Right forelimb (tissue), 1 donor: ENCODE measurements at regions not wholly inside any gene's neighbourhood (a gene's known extent, or its start where the extent isn't known, plus 50 kb on each side); places are given as distances from the start of the nearest gene placed in this dataset.

Source experiments
- DNase-seq: peaks from one replicate; pipeline ENCODE4 v3.0.0-alpha.2; 2018

GRCh38 chr2:198697794-198698193 is 759.9 kb downstream of the SATB2 start:
- DNase-seq = no peak

GRCh38 chr2:198697218-198697617 is 760.5 kb downstream of the SATB2 start:
- no peak for DNase-seq

GRCh38 chr2:198695879-198696278 is 761.9 kb downstream of the SATB2 start:
- DNase-seq = no peak

GRCh38 chr2:198692907-198693510 is 764.7 kb downstream of the SATB2 start:
- DNase-seq = no peak

- no peak for DNase-seq
Measured at GRCh38 chr2:198691236-198691635, 766.5 kb downstream of the SATB2 start.

GRCh38 chr2:198664321-198664720 is 793.4 kb downstream of the SATB2 start:
- no peak for DNase-seq

GRCh38 chr2:198662905-198663304 is 794.8 kb downstream of the SATB2 start:
- DNase-seq = peak; percentile 46

- no peak for DNase-seq
Measured at GRCh38 chr2:198660501-198660900, 797.2 kb downstream of the SATB2 start.

GRCh38 chr2:198659096-198659870 is 798.5 kb downstream of the SATB2 start:
- DNase-seq = no peak

GRCh38 chr2:198657512-198658121 is 800.1 kb downstream of the SATB2 start:
- no peak for DNase-seq

GRCh38 chr2:198656869-198657268 is 800.9 kb downstream of the SATB2 start:
- no peak for DNase-seq

- DNase-seq = no peak
Measured at GRCh38 chr2:198654646-198655045, 803.1 kb downstream of the SATB2 start.

- DNase-seq = no peak
Measured at GRCh38 chr2:198653311-198653710, 804.4 kb downstream of the SATB2 start.

GRCh38 chr2:198652461-198652860 is 805.3 kb downstream of the SATB2 start:
- DNase-seq = no peak

- no peak for DNase-seq
Measured at GRCh38 chr2:198645816-198646215, 811.9 kb downstream of the SATB2 start.

GRCh38 chr2:198641161-198641560 is 816.6 kb downstream of the SATB2 start:
- DNase-seq = no peak

- no peak for DNase-seq
Measured at GRCh38 chr2:198640463-198640862, 817.3 kb downstream of the SATB2 start.

- DNase-seq = no peak
Measured at GRCh38 chr2:198639580-198639979, 818.2 kb downstream of the SATB2 start.

- DNase-seq = no peak
Measured at GRCh38 chr2:198638577-198638976, 819.2 kb downstream of the SATB2 start.

GRCh38 chr2:198630384-198630783 is 826.0 kb downstream of the PLCL1 start:
- no peak for DNase-seq

- no peak for DNase-seq
Measured at GRCh38 chr2:198628596-198628995, 824.2 kb downstream of the PLCL1 start.

- DNase-seq = no peak
Measured at GRCh38 chr2:198622986-198623730, 818.8 kb downstream of the PLCL1 start.

- DNase-seq = no peak
Measured at GRCh38 chr2:198615972-198616371, 811.6 kb downstream of the PLCL1 start.
